GM21723 (cell line): ENCODE measurements at regions not wholly inside any gene's neighbourhood (a gene's known extent, or its start where the extent isn't known, plus 50 kb on each side); places are given as distances from the start of the nearest gene placed in this dataset.

ENCODE experiments used
- ATAC-seq: cut with Tn5 transposase; IDR thresholded peaks from one replicate; pipeline ENCODE4 v1.9.1; 2021; ENCODE audit warnings: mild to moderate bottlenecking, moderate library complexity; ENCODE audit not compliant: unreplicated experiment

DNA sequence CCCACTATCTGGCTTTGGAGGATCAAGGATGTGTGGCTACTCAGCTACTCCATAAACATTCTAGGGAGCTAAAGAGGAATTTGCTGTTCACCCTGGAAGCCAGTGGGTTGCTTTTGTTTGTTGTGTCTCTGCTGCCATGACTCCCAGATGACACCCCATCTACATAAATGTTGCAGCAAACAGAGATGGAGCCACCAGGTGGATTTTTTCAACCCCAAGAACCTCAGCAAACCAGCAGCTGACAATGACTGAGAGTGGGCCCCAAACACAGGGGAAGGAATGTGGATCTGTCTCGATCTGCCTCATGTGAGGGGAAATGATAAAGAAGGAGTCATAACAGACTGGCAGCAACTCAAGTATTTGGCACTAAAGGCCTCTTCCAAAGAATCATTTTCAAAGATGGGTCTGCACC lies 132.7 kb upstream of the TNC start:
- ATAC-seq, result no peak

DNA sequence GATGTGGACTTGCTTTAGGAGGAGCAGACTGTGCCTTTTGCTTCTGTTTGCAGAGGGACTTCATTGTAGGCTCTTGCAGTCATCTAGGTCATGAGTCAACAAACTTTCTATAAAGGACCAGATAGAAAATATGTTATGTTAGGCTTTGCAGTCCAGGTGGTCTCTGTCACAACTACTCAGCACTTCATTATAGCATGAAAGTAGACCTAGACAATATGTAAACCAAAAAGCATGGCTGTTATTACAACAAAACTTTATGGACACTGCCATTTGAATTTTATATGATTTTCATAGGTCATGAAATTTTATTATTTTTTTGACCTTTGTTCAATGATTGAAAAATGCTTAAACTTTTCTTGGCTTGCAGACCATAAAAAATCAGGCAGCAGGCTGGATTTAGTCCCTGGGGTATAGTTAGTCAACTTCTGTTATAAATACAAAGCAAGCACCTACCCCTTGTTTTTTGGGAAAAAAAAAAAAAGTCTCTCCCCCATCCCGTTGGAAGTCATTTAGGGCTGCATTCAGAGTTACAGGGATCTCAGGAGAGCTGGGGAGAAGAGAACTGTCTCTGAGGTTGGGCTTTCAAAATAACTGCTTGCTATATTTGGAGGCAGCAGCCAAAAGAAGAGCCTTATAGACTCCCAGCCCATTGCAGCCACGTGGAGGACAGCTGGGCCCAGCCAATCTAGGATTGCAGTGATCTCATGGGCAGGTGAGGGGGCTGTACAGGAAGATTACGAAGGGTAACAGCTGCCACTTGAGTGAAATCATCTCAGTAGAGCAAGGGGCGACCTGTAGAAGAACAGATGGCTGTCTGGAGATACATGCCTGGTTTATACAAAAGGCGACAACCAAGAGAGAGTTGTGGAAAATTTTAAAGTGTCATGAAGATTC lies 136.6 kb upstream of the TNC start:
- no peak for ATAC-seq

DNA sequence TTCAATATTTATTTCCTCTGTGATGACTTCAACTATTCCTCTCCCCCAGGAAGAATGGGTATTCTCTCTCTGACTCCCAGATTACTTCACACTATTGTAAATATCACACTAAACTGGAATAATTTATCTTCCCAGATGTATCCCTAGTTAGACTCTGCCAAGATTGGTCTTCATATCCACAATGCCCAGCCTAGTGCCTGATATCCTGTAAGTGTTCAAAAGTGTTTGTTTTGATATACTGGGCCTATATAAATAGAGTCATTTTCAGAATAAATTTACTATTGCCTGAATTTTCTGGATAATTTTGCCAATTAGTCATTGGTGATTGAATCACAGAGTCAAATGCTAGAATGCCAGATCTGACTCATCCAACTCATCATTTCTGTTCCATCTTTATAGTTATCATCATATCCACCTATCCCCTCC lies 143.7 kb upstream of the TNC start:
- ATAC-seq, result no peak

DNA sequence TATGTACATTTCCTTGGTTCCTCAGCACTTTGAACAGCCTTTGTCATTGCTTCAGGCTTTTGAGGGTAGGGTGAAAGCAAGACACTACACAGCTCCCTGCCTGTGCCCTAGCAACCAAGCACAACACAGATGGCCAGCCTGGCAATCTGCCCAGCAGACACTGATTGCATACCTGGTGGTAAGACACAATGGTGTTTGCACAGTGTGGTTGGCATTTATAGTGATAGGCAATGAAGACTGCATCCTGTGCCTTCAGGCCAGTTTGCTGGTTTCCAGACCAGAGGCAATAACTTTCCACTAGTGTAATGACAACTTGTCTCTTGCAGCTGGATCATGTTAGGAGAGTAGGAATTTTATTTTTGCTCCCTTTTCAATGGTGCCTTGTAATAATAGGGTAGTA lies 144.5 kb upstream of the TNC start:
- ATAC-seq, result no peak

DNA sequence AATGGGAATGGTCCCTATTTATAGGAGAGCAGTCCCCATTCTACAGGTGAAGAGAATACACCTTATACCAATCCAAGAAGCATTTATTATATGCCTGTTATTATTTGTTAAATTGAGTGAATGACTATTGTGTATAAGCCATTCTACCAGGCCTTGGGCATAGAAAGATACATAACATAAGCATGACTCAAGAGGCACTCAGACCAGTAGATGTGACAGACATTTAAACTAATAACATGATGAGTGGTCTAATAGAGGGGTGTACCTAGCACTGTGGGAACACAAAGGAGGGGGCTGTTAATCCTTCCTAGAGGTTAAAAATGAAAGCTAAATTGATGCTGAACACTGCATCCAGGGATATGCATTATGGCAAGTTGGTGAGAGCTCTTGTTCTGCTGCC lies 145.0 kb upstream of the TNC start:
- no peak for ATAC-seq

DNA sequence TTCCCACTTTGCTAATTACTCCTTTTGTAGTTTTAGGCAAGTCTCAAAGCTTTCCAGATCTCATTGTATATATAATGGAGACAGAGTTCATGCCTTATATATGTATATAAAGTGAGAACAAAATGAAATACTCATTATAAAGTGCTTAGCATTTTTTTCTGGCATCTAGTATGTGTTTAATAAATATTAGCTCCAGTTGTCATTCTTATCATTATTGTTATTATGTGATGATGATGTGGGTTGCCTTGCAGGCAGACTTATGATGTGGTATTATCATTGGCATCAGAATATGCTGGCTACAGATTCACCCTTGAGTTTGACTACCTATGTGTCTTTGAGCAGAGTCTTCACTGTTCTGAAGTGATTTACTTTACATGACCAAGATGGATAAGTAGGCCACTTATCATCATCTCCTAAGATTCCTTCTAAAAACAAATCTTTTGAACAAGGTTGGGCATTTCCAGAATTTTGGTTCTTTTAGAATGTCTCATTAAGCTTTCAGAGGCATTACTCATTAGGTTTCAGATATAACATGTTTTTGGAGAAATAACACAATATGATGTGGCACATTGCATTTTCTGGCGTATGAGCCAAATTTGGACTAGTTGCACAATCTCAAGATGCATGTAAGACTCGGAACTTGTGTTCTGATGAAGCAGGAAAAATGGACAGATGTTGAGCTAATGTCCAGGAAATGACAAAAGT lies 145.6 kb upstream of the TNC start:
- ATAC-seq, result no peak

DNA sequence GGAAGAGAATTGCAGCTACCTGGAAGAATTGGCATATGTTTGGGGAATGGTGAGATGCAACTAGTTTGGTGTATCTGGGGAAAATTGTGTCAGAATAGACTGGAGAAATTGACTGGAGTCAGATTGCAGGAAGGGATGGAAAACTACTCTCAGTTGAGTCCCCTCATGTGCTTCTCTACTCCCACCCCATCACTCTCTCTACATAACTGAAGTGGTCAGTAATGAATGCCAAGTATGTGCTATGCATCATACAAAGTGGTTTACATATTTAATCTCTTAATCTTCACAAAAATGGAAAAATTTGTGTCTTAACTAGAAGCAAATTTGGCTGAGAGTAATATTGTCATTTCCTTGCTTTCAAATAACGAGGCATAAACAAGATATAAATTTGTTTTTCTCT lies 146.4 kb upstream of the TNC start:
- no peak for ATAC-seq

DNA sequence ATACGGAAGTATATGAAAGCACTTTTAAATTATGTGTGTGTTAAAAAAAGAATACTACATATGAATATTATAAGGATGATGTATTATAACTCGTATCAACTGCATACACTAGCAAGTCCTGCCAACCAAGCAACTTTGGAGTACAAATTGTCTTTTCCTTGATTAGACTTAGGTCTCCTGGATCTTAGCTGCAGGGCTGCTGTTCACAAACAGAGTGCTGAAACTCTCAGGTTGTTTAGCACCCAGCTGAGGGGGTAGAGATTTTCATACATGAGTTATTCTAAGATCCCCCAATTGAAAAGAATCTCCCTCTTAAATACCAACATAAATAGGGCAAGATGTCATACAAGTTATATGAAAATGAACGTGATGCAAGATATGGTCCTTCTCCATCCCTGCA lies 149.8 kb upstream of the TNC start:
- ATAC-seq, result no peak

DNA sequence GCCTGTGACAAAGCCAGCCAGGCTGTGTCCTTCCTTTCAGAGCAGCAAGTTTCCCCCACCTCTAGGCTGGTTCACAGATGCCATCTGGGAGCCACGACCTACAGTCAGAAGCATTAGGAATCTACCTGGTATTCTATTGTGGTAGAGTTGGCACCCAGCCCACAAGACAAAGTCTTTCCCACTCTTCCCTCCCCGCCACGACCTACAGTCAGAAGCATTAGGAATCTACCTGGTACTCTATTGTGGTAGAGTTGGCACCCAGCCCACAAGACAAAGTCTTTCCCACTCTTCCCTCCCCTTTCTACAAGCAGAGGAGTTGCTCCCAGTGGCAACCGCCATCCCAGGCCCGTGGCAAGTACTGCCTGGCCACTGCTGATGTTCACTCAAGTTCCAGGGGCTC lies 157.8 kb upstream of the TNC start:
- no peak for ATAC-seq

DNA sequence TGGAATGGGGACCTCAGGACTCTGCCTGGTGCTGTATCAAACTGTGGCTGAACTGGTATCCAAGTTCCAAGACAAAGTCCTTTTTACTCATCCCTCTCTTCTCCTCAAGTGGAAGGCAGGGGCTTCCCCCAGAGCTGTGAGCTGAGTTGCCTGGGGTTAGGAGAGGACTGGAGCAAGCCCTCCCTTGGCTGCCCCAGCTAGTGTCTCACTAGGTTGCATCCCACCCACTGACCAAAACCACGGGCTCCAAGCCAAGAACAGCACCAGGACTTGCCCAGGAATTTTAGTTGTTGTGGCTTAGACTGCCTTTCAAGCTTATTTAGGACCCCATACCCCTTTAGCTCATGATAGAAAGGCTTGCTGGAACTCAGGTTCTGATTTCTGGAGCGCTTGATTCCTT lies 158.7 kb upstream of the TNC start:
- ATAC-seq, result no peak

DNA sequence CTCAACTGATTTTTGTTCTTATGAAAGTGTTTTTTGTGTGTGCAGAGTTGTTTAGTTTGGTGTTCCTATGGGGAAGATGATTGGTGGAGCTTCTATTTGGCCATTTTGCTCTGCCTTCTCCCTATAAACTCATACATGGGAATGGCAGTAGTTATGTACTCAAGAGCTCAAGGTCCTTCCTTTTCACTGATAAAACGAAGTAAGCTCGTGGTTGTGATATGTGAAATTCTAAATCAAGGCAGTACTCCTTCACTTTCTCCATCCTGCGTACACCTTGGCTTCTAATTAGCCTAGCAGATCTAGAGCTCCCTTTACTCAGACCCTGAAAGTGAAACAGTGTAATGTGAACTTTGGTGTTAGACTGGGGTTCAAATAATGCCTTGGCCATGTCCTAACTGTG lies 159.3 kb upstream of the TNC start:
- no peak for ATAC-seq

DNA sequence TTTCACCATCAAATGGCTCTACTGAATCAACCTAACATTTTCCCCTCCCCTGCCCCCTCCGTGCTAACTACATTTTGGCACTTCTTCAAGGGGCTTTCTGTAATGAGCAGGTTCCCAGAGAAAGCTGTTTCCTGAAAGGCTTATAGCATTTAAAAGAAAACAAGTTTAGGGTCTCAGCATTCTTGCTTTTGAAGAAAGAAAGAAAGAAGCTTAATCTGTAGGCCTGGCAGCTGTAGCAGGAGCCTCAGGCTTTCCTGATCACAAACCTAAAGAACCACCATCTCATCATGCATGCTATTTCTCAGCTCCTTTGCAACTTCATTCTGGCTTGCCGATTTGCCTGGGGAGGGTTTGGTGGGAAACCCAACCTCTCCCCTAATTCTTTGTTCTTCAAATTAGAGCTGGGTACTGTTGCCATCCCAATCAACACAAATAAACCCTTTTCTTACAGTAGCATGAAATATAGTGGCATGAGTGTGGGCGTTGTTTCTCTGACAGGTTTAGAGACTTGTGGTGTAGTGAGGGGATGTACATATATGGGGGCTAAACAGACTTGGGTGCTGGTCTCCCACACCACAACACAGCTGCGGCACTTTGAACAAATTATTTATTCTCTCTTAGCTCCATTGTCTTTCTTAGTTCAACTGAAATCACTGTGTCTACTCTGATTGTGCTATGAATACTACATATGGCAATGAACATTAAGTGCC lies 160.5 kb upstream of the TNC start:
- ATAC-seq, result no peak

DNA sequence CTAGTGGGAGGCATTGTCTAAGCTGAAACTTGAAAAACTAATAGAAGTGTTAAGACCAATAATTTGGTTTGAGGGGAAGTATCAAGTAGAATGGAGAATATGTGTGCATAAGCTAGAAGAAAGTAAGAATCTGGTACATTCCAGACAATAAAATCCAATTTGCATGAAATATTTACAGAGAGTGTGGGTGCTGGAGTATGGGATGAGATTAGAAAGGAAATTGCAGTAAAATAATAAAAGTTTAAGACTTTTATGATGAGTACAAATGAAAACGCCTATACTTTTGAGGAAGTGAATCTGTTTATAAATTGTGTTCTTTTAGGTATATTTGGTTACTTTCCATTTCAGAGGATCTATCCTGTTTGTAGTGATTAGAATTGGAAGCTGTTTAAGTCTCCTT lies 165.4 kb upstream of the TNC start:
- ATAC-seq, result no peak

DNA sequence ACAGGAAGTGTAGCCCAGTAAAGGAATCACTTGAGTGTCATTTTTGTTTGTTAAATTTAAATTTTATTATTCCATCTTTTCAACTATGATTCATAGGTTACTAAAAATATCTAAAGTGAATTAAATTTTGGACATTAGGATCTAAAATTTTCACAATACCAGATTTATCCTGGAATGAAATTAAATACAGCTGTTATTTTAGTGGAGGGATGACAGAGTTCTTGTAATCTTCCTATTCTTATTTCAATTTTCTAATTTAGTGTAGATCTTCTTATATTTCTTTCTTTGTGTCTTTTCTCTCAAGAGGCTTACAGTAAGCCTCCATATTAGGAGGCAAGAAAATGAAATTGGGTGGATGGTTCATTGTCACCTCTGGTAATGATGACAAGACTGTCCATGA lies 167.9 kb upstream of the TNC start:
- ATAC-seq, result no peak

DNA sequence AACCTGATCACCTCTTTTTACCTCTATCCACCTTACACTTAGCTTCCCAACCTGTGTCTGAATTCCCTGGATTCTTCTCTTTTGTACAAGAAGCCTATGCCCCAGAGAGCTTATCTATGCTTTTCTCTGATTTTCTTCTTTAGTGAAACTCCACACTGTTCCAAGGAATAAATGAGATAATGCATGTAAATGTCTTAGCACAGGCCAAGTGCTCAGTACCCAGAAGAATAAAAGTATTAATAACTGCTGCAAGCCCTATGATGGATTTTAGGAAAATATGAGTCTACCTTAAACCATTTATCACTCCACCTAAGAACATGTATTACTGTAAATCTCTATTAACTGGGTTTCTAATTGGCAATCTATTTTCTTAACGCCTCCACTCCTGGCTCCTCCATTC lies 168.5 kb upstream of the TNC start:
- ATAC-seq, result no peak

DNA sequence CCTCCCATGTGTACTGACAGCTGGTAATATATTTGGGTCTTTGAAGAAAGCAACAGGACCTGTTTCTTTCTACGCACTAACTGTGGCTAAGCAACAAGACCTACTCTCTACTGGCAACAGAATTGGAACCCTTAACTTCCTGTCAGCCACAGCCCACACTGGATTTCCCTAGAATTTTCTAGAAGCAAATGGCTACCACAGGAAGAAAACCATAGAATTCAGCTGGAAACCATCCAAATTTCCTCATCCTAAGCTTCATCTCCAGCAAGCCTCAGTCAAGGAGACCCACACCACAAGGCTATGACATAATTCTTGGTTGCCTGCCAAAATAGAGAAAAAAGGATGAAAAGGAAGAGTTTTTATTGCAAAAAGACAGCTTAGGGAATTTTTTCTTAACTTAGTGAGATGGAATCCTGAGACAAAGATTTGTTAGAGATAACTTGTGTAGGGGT lies 171.8 kb upstream of the TNC start:
- ATAC-seq, result no peak

DNA sequence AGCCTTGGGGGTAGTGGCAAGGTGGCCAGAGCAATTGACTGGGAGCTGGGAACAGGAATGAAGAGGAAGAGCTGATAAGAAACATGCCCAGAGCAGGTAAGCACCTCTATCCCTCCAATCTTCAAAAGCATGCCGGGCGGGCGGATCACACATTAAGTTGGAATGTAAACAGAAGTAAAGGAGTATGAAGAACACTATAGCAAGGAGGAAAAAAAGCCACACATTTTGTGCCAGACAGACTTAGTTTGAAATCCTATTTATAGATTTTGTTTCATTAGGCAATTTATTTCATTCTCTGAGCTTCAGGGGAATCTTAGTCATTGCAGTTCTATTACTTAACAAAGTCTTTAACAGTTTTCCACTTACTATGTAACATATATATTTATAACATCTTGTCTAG lies 173.9 kb upstream of the TNC start:
- ATAC-seq, result no peak

DNA sequence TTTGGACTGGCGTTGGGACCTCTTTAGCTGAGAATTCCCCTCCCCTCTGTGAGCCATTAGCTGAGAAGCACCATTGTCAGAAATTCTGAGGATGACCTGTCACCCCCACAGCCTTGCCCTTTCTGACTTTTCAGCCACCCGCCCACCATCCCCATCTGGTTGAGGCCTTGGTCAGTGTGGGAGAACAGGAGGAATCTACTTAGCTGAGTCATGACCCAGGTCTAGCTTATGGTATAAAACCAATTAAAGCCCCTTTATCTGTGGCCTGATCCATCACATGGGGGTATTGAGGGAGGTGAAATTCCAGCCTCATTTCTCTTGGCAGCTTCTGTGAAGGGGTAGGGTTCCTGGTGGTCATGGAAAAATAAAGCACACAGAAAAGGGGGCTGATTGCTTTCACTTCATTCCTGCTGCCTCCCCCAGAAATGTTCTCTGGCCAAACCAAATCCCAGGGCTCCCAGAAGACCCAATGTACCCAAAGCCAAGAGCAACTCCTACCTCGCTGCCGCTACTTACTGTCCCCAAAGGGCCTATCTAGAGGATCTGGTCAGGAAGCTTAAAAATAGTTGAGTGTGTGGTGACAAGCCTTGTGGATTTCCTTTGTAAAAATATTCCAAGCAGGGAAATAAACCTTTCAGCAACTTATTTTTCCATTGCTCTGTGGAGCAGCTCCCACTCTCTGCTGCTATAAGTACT lies 174.8 kb upstream of the TNC start:
- no peak for ATAC-seq

DNA sequence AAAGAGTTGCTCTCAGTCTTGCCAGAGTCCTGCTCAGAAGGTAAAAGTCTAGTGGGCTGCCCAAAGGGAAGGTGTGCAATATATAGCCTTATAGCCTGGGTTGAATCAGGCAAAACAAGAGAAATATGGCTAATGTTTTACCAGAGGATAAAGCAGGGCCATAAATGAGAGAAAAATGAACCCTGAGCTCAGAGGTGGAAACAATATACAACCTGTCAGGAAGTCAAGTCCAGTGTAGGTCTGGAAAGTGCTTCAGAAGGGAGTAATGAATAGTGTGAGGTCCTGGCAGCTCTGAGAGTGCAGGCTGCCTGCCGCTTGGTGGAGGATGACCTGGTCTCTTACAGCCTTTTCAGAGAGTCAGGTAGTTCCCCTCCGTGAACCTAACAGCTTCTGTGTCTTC lies 177.8 kb upstream of the TNC start:
- no peak for ATAC-seq

DNA sequence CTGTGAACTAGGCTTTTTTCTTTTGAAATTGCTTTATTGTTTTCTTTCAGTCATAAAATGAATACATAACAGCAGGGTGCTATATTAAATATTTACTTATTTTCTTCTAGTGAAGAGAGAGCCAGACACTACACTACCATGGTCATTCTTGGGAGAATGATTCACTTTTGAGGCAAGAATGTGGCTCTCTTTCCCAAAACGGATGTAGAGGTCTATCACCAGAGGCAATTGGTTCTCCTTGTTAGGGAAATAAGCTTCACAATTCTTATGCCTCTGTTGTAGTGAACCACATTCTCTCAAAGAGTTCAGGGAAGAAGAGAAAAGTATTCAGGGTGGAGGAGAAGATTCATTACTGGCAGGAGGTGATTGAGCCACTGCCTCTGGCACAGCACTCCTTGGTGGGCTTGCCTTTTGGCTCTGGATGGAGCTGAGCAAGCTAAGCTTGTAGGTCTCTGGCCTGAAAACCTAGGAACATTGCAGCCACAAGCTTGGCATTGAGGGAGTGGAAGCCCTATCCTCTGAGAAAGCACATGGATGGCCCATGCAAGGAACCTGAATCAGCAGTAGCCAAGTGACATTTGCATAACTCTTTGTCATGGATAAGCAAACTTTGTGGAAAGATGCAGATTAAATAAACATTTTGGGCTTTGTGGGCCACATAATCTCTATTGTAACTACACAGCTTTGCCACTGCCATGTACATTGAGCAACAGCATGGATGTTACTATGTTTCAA lies 179.0 kb upstream of the TNC start:
- no peak for ATAC-seq
